ENCODE measurements at regions not wholly inside any gene's neighbourhood (a gene's known extent, or its start where the extent isn't known, plus 50 kb on each side); places are given as distances from the start of the nearest gene placed in this dataset.

GRCh38 chr10:88092265-88092664, 228.8 kb downstream of the PTEN start:
- TF ChIP-seq CTCF (IDR thresholded peaks at IDR 0.05; ENCODE audit: low read depth, low read length), result no peak
- no peak for TF ChIP-seq POLR2A (IDR thresholded peaks at IDR 0.05; ENCODE audit: extremely low read depth, insufficient read length)
- no peak for TF ChIP-seq MAX (IDR thresholded peaks at IDR 0.05; ENCODE audit: low read depth, low read length)

Measured in NB4 (cell line).